Endothelial cell of umbilical vein (primary cell): ENCODE measurements at regions not wholly inside any gene's neighbourhood (a gene's known extent, or its start where the extent isn't known, plus 50 kb on each side); places are given as distances from the start of the nearest gene placed in this dataset.
"Not testable (repeated sequence)": the region's sequence is repeated elsewhere in the genome, so short reads cannot be mapped to it uniquely, and the experiment has no call there.

ENCODE experiments used
- BruUV-seq: library from RNA; stranded (reverse); fragments of 400-500 nt; replicated peaks from 2 replicates; lab custom pipeline; 2021; lab: Mats Ljungman, UMichigan
- CTCF ChIA-PET: fragments of 300-600, 350-600 bp; sonication (Branson Sonifier 250); formaldehyde crosslinking; loops from one replicate; lab custom pipeline; 2021; ENCODE audit warnings: antibody characterized with exemption, inconsistent platforms; lab: Charles Lee
- POLR2A ChIA-PET: fragments of 300-600, 350-600 bp; sonication (Branson Sonifier 250); formaldehyde crosslinking; loops from one replicate; lab custom pipeline; 2021; ENCODE audit warnings: antibody characterized with exemption, inconsistent platforms; lab: Charles Lee
- DNase-seq: peaks from one replicate; pipeline ENCODE4 v3.0.0-alpha.2; 2011; ENCODE audit warnings: low read depth, low spot score
- FAIRE-seq: peaks from 2 replicates; lab custom pipeline; 2011; peaks lifted over from hg19 to GRCh38; lab: Jason Lieb, UNC
- H2AFZ ChIP-seq: 2 replicates; pipeline ENCODE4 v1.6.0; 2012; ENCODE audit warnings: low read depth, low read length, control low read depth, inconsistent platforms
- H3K27ac ChIP-seq: 2 replicates; pipeline ENCODE4 v1.5.1; 2011; ENCODE audit warnings: low read depth, mild to moderate bottlenecking, control low read depth, low read length, moderate library complexity; ENCODE audit not compliant: insufficient read depth
- H3K27me3 ChIP-seq, 2 experiments: 2 replicates each; pipeline versions ENCODE4 v1.6.0 to v1.6.1; 2011; ENCODE audit warnings: low read length in 2 of 2, mixed read lengths in 1 of 2; ENCODE audit not compliant: control insufficient read depth in 2 of 2, insufficient read depth in 2 of 2
- H3K36me3 ChIP-seq, 2 experiments: 2 replicates in 1 of 2; 3 replicates in 1 of 2; pipeline ENCODE4 v1.5.1; 2011; ENCODE audit warnings: low read length in 2 of 2, mild to moderate bottlenecking in 1 of 2, moderate library complexity in 1 of 2; ENCODE audit not compliant: control insufficient read depth in 2 of 2, insufficient read depth in 2 of 2; ENCODE audit errors: extremely low read depth in 1 of 2
- H3K4me1 ChIP-seq: 3 replicates; pipeline ENCODE4 v1.5.1; 2011; ENCODE audit warnings: mild to moderate bottlenecking, low read length; ENCODE audit not compliant: control insufficient read depth, insufficient read depth; ENCODE audit errors: extremely low read depth
- H3K4me2 ChIP-seq: 2 replicates; pipeline ENCODE4 v1.6.1; 2011; ENCODE audit warnings: low read length, control low read depth, mixed read lengths; ENCODE audit not compliant: insufficient read depth
- H3K4me3 ChIP-seq, 3 experiments: fragments of 200-600 bp in 1 of 3; sonication (generic), shearing (Covaris generic) in 1 of 3; replicated peaks in 1 of 3; 2 replicates each; pipeline ENCODE4 v1.5.1; 2011 to 2016; ENCODE audit warnings: control low read depth in 3 of 3, low read length in 3 of 3, mild to moderate bottlenecking in 2 of 3, inconsistent platforms in 1 of 3, low read depth in 1 of 3, moderate library complexity in 1 of 3; ENCODE audit not compliant: insufficient read depth in 1 of 3
- H3K79me2 ChIP-seq: 2 replicates; pipeline ENCODE4 v1.6.0; 2012; ENCODE audit warnings: low read length, inconsistent platforms; ENCODE audit not compliant: control insufficient read depth, insufficient read depth
- H3K9ac ChIP-seq: replicated peaks from 2 replicates; pipeline ENCODE3; 2011; ENCODE audit warnings: low read length, control low read depth; ENCODE audit not compliant: insufficient read depth; ENCODE audit errors: extremely low read depth
- H3K9me1 ChIP-seq: replicated peaks from 3 replicates; pipeline ENCODE4 v1.6.0; 2011; ENCODE audit warnings: mild to moderate bottlenecking, low read length; ENCODE audit not compliant: control insufficient read depth, insufficient read depth; ENCODE audit errors: extremely low read depth
- H3K9me3 ChIP-seq: replicated peaks from 2 replicates; pipeline ENCODE4 v1.5.1; 2012; ENCODE audit warnings: low read length, inconsistent platforms; ENCODE audit not compliant: control insufficient read depth, insufficient read depth
- H4K20me1 ChIP-seq: replicated peaks from 2 replicates; pipeline ENCODE3; 2011; ENCODE audit warnings: mild to moderate bottlenecking, low read length; ENCODE audit not compliant: control insufficient read depth, insufficient read depth; ENCODE audit errors: extremely low read depth
- EZH2 ChIP-seq: IDR thresholded peaks from 2 replicates; pipeline ENCODE4 v1.6.1; 2012; ENCODE audit warnings: borderline replicate concordance, low read depth, mild to moderate bottlenecking, moderate library complexity, low read length, inconsistent platforms; ENCODE audit not compliant: severe bottlenecking
- FOS ChIP-seq: IDR thresholded peaks from 2 replicates; pipeline ENCODE4 v1.6.1; 2011; ENCODE audit warnings: mild to moderate bottlenecking, low read length, moderate library complexity, borderline replicate concordance; ENCODE audit not compliant: insufficient read depth
- GATA2 ChIP-seq: IDR thresholded peaks from 2 replicates; pipeline ENCODE4 v1.7.0; 2011; ENCODE audit warnings: low read depth, mild to moderate bottlenecking, moderate library complexity, mixed read lengths, low read length; ENCODE audit not compliant: insufficient read length, insufficient read depth
- JUN ChIP-seq: IDR thresholded peaks from 2 replicates; pipeline ENCODE4 v1.6.1; 2011; ENCODE audit warnings: borderline replicate concordance, low read depth; ENCODE audit not compliant: insufficient read length, insufficient read depth
- MYC ChIP-seq: IDR thresholded peaks from one replicate; pipeline ENCODE4 v1.6.1; 2011; ENCODE audit warnings: mild to moderate bottlenecking, low read depth, low read length
- POLR2A ChIP-seq: IDR thresholded peaks from 2 replicates; pipeline ENCODE4 v1.6.1; 2012; ENCODE audit warnings: low read depth, mild to moderate bottlenecking, control low read depth, low read length
- POLR2AphosphoS5 ChIP-seq: IDR thresholded peaks from 2 replicates; pipeline ENCODE4 v1.6.1; 2012; ENCODE audit warnings: low read depth, mild to moderate bottlenecking, control low read depth, low read length, moderate library complexity; ENCODE audit not compliant: insufficient read depth
- dilution Hi-C: fragments of 300-500 bp; cut with MboI; formaldehyde crosslinking; loops from one replicate; pipeline ENCODE4 v1.15.0; 2019; ENCODE audit warnings: low sequenced_read_pairs; ENCODE audit not compliant: extremely low pct_ligation_motif_present
- intact Hi-C: fragments of 100-400 bp; cut with micrococcal nuclease; formaldehyde crosslinking; loops from one replicate; pipeline ENCODE4 v1.10.0; 2022
- TF ChIP-seq, protein P1 (sequence below), 2 donors: IDR thresholded peaks; 1 replicate in 1 of 2; 2 replicates in 1 of 2; pipeline ENCODE4 v1.5.1; 2011; ENCODE audit warnings: low read length in 2 of 2, mild to moderate bottlenecking in 2 of 2, moderate library complexity in 2 of 2, control low read depth in 1 of 2, inconsistent platforms in 1 of 2, low read depth in 1 of 2; ENCODE audit not compliant: insufficient read depth in 1 of 2; ENCODE audit errors: extremely low read depth in 1 of 2
- TF ChIP-seq, protein P2 (sequence below): IDR thresholded peaks from 2 replicates; pipeline ENCODE4 v1.6.1; 2011; ENCODE audit not compliant: insufficient read depth, insufficient read length

DNA sequence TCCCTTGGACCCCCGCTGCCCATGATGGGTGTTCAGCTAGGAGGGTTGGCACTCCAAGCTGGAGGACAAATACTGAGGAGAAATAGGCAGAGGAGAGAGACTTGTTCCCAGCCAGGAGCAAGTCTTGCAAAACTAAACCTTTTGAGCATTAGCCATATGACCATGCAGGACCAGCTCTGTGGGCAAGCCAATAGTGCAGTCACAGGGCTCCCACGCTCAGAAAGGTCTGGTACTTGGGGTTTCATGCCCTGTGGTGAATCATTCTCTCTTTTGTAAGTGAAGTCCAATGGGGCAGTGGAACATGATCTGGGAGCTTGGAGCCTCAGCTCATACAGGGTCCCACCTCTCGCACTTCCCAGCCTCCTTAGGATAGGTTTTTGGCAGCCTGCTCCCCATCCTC lies 300.9 kb downstream of the BCOR start:
- no peak overlapping the region for H3K9ac ChIP-seq
- DNase-seq (no peak), FAIRE-seq (no peak)
- H3K27ac ChIP-seq, result no peak overlapping the region
- H3K4me3 ChIP-seq, result no peak overlapping the region
- BruUV-seq, result no TSS peak
- intact Hi-C loops, result no loop called here
- TF ChIP-seq GATA2 (no peak), MYC (no peak), POLR2AphosphoS5 (no peak), JUN (no peak), POLR2A (no peak), FOS (no peak), EZH2 (no peak)
- TF ChIP-seq, protein P1, sequence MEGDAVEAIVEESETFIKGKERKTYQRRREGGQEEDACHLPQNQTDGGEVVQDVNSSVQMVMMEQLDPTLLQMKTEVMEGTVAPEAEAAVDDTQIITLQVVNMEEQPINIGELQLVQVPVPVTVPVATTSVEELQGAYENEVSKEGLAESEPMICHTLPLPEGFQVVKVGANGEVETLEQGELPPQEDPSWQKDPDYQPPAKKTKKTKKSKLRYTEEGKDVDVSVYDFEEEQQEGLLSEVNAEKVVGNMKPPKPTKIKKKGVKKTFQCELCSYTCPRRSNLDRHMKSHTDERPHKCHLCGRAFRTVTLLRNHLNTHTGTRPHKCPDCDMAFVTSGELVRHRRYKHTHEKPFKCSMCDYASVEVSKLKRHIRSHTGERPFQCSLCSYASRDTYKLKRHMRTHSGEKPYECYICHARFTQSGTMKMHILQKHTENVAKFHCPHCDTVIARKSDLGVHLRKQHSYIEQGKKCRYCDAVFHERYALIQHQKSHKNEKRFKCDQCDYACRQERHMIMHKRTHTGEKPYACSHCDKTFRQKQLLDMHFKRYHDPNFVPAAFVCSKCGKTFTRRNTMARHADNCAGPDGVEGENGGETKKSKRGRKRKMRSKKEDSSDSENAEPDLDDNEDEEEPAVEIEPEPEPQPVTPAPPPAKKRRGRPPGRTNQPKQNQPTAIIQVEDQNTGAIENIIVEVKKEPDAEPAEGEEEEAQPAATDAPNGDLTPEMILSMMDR (IDR thresholded peaks at IDR 0.05; ENCODE audit: extremely low read depth in 1 of 2, insufficient read depth in 1 of 2, low read depth in 1 of 2, low read length in 2 of 2), result no peak
- TF ChIP-seq, protein P2, sequence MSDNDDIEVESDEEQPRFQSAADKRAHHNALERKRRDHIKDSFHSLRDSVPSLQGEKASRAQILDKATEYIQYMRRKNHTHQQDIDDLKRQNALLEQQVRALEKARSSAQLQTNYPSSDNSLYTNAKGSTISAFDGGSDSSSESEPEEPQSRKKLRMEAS, result no peak
- H3K9me3 ChIP-seq, result no peaks in the 10 kb centered on the region
- H3K36me3 ChIP-seq, result no peaks in the 10 kb centered on the region
- H3K4me1 ChIP-seq, result no peaks in the 10 kb centered on the region
- CTCF ChIA-PET, result no interaction called here
- no peaks in the 10 kb centered on the region for H3K79me2 ChIP-seq
- H3K4me2 ChIP-seq, result no peak overlapping the region
- H2AFZ ChIP-seq, result no peak overlapping the region
- POLR2A ChIA-PET, result no interaction called here
- dilution Hi-C loops, result no loop called here
- no peaks in the 10 kb centered on the region for H3K27me3 ChIP-seq
- no peaks in the 10 kb centered on the region for H4K20me1 ChIP-seq
- no peaks in the 10 kb centered on the region for H3K9me1 ChIP-seq

DNA sequence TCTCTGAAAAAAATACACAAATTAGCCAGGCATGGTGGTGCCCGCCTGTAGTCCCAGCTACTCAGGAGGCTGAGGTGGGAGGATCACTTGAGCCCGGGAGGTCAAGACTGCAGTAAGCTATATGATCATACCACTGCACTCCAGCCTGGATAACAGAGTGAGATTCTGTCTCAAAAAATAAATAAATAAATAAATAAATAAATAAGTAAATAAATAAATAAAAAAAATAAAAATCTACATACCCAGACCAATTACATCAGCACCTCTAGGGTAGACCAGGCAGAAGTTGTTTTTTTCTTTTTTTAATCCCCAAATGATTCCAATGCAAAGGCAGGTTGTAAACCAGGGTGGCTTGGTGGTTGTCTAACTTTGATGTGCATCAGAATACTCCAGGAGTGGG lies 299.3 kb downstream of the BCOR start:
- H4K20me1 ChIP-seq, H2AFZ ChIP-seq, H3K4me3 ChIP-seq, H3K4me2 ChIP-seq, H3K79me2 ChIP-seq, H3K9me1 ChIP-seq, H3K27me3 ChIP-seq, H3K9ac ChIP-seq, CTCF ChIA-PET, H3K36me3 ChIP-seq, H3K27ac ChIP-seq, dilution Hi-C loops, FAIRE-seq, H3K4me1 ChIP-seq, DNase-seq, BruUV-seq, H3K9me3 ChIP-seq, intact Hi-C loops, POLR2A ChIA-PET: not testable (repeated sequence)
